ENCODE measurements at regions not wholly inside any gene's neighbourhood (a gene's known extent, or its start where the extent isn't known, plus 50 kb on each side); places are given as distances from the start of the nearest gene placed in this dataset.

DNA sequence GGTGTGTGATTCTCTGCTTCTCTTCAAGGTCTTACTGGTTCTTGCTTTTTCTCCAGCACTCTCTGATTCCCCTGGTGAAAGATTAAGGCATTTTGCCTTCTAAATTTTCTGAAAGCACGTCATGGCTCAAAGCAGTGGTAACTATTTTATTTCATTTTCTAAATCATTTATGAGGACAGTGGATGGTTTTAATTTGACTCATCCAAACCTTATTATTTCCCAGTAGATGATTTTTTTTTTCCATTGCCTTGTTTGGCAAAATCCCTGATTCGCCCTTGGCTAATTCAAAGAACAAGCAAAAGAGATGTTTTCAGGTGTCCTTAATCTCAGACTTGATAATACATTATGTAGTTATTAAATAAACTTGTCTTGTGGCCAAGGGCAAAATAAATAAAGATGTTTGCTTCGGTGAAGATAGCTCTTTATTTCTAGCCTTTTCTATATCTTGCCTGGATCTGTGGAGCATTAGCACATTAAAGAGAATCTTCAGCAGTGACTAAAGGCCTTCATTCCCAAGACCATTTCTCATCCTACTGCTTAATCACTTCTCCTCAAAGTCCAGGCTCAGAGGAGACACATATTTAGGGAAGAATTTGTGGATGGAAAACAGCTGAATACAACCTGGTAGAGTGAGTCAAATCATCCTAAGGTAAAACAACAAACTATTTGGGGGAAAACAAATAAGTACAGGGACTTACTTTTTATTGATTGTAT is 359.8 kb downstream of the DUSP10 start:
- no peak for DNase-seq

DNA sequence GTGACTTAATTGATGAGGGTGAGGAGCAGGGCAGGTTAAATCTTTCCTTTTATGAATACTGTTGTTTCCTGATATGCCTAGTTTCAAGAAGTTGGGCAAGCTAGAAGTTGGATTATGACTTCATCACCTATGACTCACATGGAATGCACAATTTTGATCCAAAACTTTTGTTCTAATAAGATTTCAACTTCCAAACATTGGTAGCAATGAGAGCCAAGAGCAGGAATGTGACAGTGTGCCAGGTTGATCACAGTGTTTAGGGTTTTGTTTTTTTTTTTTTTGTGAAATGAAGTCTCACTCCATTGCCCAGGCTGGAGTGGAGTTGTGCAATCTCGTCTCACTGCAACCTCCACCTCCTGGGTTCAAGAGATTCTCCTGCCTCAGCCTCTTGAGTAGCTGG is 349.4 kb downstream of the DUSP10 start:
- no peak for DNase-seq

DNA sequence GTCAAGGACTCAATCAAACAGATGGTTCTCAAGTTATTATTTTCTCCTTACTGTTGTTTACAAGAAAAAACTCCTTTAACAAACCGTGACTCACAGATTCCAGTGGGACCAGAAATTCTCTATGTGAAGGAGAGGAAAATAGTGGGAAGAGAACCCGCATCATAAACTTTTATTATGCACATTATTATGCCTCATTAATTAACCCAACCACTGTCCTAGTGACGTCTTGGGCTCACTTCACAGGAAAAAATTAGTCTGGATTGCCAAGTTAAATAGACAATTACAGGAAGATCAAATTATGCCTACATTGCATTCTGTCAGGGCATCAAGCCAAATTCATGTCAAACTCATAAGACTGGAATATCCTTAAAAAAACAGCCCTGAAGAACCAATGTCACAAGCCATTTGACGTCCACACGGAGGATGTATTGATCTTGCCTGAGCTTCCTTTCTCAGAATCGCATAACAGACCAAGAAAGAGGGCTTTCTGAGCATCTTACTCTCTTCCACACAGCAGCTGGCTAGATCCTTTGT is 347.8 kb downstream of the DUSP10 start:
- DNase-seq, result peak; percentile 82

DNA sequence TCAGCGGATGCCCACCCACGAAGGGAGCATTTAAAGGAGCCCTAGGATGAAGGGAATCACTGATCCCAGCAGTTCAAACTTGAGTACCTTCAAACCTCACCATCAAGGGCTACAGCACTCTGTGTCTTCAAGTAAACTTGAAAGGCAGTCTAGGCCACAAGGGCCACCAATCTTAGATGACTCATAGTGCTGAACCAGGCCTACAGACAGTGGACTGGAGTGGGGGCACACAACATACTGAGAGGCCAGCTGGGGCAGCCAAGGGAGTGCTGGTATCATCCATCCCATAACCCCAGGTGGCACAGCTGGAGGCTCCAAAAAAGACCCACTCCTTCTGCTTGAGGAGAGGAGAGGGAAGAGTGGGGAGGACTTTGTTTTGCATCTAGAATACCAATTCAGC is 345.4 kb downstream of the DUSP10 start:
- DNase-seq, result no peak

DNA sequence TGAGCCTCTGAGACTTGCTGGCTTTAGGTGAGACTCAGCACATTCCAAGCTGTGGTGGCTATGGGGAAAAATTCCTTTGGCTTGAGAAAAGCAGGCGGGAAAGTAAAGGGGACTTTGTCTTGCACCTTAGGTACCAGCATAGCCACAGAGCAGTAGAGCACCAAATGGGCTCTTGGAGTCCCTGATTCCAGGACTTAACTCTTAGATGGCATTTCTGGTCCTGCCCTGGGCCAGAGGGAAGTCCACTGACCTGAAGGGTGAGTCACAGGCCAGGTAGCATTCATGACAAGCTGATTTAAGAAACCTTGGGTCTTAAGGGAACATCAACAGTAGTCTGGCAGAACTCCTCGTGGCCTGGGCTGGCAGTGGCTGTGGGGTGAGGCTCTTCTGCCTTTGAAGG is 344.7 kb downstream of the DUSP10 start:
- no peak for DNase-seq

DNA sequence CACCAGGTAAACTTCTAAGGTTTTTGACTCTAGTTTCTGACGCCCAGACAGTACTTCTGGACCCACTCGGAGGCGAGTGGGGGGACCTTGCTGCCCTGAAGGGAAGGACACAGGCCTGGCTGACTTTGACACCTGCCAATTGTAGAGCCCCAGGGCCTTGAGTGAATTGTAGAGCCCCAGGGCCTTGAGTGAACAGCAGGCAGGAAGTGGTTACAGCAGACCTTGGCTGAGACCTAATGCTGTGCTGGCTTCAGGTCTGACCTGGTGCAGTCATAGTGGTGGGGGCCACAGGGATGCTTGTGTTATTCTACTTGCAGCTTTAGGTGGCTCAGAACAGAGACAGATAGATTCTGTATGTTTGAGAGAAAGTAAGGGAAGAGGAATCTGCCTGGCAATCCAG is 344.3 kb downstream of the DUSP10 start:
- no peak for DNase-seq

DNA sequence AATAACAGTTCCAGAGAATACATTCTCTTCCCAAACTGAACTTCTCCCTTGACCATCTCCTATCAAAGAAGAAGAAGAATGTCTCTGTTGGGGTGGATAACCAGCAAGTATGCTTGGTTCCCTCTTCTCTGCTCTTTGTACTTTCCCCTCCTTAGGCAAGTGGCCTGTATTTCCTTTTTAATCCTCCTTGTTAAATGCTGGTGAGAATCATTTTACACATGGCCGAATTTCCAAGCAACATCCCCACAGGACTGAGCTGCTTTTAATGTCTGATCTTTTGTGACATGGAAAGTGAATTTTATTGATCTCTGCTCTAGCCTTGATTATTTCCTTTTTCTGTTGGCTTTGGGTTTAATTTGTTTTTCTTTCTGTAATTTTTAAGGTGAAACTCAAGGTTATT is 336.7 kb downstream of the DUSP10 start:
- DNase-seq, result no peak

DNA sequence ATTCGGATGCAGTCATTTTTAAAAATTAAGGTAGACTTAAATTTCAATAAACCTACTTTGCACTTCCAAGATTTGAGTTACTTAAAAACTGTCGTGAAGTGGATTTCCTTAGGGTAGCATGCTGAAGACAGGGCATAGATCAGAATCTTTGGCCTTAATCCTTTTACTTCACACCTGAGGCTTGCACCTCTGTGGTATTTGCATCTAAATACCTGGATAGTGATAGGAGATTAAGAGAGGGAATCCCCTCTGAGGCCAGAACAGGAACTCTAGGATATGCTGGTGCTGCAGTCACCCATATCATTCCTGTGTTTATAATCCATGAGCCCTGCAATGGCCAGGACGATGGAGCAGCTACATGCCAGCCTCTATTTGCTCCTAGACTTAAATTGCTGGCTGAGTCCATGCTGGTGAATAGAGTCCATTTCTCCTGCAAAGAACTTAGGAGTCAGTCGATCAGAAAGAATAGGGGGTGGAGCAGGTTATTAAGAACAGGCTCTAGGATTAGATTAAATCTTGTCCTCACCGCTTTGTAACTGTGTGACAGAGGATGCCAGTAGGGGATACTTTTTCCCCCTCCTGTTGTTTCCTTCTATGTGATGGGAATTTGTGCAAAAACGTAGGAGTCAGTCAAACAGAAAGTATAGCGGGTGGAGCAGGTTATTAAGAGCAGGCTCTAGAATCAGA is 333.6 kb downstream of the DUSP10 start:
- no peak for DNase-seq

DNA sequence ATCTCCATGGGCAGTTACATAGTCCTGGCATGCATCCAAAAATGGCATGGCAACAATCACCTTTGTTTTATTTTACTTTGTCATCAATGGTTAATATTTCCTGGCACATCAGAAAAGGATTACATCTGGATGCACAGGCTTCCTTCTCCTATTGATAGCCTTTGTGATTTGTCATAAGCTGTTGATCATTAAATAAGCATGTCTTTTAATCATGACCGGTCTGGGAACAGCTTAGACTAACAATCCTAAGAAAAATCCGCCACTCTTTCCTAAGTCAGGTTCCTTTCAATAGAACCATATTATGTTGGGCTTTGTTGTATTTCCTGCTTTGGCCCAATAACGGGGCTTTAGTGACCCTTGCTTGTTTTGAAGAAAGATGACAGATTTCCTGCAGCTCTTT is 330.6 kb downstream of the DUSP10 start:
- no peak for DNase-seq

DNA sequence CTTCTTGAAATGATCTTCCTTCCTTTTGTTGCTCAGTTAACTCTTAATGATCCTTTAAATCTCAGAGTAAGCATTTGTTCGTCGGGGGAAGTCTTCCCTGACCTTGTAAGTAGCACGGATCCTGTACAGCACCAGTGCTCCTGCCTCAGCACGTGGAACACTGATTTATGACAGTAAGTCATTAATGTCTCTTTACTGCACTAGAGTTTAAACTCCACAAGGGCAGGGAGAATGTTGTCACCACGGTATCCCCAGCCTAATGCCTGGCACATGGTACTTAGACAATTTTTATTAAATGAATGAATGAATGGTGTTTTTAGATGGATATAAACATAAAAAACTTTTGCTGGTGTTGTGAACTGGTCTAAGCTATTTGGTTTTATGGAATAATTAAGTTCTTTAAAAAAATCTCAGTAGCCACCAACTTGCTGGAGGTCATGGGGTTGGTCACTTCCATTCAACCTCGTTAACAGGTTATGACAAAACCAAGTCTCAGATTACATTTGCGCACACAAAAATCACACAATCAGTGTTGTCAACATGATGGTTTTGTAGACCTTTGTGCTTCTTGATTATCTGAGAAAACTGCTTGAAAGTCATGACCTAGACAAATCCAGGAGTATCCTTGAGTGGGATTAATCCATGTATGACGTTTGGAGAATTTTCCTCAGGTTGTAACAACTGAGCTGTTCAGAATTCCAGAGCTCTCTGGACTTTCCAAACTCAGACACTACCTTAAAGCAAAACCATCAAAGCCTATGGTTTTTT is 326.9 kb downstream of the DUSP10 start:
- DNase-seq, result no peak

DNA sequence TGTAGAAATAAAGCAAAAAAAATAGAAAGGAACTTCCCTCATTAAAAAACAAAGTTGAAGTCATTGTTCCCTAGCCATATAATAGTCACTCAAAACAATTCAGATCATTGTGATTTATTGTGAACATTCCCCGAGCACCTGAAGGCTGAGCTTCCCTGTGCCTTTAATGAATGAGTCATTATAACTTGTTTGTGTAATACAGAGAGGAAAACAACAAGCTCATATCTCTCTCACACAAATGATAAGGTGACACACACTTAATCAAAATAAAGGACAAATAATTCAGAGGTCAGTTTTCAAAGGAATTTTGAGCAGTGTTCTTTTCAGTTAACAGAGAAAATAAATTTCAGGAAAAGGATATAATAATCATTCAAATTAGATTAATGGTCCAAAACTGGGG is 326.2 kb downstream of the DUSP10 start:
- DNase-seq, result no peak

DNA sequence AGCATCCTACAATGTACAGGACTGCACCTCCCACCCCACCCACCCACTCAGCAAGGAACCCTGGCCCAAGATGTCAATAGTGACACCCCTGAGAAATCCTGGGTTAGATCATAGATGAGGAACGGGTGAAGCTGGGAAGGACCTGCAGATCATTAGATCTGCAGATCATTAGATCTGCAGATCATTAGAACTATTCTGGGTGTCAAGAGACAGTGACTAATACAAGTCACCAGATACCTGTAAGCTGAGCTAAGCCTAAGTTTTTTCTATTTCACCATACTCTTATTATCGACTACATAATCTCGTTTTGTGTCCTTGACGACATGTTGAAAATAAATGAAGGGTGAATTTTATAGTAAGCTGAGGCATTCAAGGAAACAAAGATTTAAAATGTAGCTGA is 325.7 kb downstream of the DUSP10 start:
- DNase-seq, result no peak

DNA sequence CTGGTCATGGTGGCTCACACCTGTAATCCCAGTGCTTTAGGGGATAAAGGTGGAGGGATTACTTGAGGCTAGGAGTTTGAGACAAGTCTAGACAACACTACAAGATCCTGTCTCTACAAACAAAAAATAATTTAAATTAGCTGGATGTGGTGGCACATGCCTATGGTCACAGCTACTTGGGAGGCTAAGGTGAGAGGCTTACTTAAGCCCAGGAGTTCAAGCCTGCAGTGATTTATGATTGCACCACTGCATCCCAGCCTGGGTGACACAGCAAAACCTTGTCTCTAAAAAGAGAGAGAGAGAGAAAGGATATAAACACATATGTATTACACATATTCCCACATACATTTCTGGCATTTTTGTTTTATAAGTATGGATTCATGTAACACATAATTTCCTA is 325.2 kb downstream of the DUSP10 start:
- DNase-seq, result no peak

DNA sequence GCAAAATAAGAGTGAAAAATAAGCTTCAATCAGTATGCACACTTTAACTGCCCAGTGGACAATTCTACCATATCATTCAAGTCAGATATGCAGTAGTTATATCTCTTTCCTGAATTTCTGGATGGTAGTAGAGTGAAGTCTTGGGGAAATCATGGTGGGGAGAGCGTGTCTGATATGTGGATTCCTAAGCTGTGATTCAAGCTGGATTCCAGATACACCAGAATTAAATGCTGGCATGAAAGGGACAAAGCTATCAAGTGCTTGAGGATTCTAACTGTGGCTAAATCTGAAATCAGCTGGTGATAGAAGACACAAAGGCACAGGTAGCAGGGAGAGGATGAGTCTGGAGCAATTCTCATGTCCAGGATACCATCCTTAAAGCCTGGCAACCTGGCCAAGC is 323.5 kb downstream of the DUSP10 start:
- DNase-seq, result no peak

DNA sequence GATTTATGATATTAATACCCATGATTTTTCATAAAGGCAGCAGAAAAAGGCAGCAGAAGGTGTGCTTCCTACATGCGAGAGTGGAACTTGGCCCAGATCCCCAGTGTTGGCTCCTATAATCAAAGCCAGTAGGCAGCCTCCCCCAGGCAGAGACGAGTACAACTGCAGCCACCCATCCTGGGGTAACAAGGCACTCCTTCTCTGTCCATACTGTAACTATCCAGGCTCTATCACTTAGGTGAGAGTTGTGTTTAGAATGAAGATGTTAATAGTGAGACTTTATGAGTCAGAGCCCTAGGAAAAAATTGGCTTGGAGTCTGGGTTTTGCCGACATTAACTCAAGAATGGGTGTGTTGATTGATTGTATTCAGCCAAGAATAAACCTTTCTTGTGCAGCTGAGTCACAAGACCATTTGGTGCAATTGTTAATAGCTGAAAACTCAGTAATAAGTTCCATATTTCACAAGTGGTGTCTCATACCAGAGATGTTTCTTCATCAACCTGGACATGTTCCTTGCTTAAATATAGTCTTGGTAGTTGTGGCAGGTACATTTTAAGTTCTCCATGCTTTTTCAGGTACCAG is 322.3 kb downstream of the DUSP10 start:
- no peak for DNase-seq

DNA sequence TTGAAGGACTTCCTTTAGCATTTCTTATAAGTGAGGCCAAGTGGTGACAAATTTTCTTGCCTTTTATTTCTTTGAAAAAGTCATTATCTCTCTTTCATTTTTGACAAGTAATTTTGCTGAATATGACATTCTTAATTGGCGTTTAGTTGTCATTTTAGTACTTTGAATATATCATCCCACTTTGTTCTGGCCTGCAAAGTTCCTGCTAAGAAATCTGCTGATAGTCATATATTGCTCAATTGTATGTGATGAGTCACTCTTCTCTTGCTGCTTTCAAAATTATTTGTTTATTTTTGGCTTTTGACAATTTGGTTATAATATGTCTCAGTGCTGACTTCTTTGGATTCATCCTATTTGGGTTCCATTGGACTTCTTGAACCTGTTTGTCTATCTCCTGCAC is 312.6 kb downstream of the DUSP10 start:
- DNase-seq, result no peak

DNA sequence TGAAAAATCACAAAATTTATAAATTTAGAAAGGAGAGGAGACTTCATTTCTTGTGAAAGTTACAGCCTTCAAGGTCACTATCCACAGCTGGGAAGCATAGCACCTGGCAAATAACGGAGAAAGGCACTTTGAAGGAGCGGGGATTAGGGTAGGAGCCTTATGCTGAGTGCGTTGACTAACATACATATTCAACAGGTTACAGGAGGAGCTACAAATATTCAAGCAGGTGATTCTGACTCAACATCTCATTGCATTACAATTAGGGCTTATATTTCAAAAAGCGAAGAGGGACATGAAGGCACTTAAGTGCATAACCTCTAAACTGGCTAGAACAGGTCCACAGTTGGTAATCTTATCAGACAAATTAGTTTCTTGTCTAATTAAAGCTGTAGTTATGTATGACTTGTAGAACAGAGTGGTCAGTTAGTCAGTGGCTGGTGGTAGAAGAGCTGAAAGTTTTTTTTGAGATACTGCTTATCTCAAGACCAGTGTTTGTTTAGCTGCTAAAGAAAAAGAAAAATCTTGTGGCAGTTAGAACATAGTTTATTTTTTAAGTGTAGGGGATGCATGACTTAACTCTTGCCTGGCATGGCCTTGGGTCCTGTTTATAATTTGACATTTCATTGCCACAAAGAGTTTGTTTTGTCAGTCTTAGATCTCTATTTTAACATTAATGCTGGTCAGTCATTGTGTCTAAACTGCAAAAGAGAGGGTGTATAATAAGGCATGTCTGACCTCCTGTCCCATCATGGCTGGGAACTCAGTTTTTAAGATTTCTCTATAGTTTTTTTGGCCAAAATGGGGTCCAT is 311.5 kb downstream of the DUSP10 start:
- DNase-seq, result no peak

DNA sequence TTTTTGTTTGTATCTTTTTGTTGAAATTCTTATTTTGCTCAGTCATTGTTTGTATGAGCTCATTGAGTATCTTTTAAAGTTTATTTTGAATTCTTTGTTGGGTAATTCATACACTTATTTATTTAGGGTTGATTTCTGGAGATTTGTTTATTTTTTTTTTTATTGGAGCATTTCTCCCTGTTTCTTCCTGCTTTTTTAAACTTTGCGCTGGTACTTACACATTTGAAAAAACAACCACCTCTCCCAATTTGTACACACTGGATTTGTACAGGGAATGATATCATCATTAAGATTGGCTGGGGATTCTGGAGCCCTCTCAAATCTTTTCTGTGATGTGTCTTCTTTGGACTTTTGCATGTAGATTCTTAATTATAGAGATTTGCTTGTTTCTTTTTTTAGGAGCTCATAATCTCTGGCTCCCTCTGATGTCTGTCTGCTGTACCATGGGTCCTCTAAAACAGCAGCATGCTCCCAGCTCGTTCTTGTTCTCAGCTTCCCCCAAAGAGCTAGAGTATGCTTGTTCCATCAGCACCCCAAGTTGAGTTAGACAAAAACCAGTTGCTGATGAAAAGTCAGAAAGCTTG is 310.7 kb downstream of the DUSP10 start:
- no peak for DNase-seq

DNA sequence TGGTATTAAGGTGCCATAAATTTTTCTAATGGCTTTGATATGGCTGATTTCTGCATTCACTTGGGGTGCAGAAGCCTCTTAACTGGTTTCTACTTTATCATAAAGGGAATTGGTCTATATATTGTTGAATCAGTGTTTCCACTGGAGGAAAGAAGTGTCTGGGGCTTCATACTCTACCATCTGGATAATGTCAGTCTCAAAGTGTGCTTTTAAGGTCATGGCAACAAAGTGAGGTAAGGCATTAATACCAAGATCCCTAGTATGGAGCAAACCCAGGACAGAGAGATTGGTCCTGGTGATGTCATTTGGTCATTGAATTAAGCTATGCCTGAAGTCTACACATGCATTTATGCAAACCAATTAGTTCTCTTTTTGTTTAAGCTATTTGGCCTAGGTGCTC is 309.9 kb downstream of the DUSP10 start:
- DNase-seq, result no peak

DNA sequence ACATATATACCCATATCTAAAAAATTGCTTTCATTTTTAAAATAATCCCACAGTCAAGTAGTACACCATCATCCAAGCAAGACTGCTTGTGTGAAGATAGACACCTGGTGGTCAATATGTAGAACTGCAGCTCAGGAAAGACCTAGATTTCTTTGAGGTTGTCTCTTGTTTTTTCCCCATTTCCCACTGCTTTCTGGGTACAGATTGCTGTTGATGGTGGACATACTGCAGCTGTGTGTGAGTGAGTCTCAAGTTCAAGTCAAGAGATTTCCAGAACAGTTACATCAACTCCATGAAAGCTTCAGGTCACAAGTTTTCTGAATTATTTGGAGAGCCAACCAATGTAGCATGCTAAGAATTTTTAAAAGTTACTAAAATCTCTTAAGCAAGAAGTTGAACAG is 306.4 kb downstream of the DUSP10 start:
- DNase-seq, result peak; percentile 4

DNA sequence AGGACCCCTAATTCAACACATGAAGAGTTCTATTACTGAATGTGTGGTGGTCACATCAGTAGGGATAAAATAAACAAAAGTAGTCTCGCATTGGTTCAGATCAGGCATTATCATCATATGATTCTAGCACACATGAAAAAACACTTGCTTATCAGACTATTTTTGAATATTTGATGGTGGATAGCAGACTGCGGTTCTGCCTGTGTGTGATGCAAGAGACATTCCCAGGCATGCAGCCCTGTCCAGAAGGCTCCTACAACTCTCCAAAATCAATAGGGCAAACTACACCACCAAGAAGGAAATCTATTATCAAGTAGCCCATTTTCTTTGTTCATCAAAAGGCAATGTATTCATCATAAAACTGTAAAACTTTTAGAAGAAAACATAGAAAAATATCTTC is 304.7 kb downstream of the DUSP10 start:
- no peak for DNase-seq

DNA sequence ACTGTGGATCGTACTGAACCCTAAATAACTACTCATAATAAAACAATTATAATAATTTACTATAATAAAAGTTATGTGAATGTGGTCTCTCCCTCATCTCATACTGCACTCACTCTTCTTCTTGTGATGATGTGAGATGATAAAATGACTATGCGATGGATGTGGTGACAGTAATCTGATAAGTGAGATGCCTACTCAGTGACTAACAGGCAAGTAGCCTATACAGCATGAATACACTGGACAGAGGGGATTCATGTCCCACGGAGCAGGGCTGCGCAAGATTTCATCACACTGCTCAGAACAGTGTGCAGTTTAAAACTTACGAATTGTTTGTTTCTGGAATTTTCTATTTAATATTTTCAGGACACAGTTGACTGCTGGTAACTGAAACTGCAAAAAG is 304.0 kb downstream of the DUSP10 start:
- DNase-seq, result no peak

Measured in DMS79 (cell line).